AG04449 (cell line): ENCODE measurements at regions not wholly inside any gene's neighbourhood (a gene's known extent, or its start where the extent isn't known, plus 50 kb on each side); places are given as distances from the start of the nearest gene placed in this dataset.

Experiments
- CTCF ChIA-PET: fragments of 350-600 bp; formaldehyde crosslinking; extraction: SDS; loops from one replicate; lab custom pipeline; 2021; ENCODE audit warnings: antibody characterized with exemption; lab: Yijun Ruan, JAX
- POLR2A ChIA-PET: fragments of 400-600, 350-600 bp; formaldehyde crosslinking; extraction: SDS; loops from one replicate; lab custom pipeline; 2020; ENCODE audit warnings: antibody characterized with exemption, inconsistent platforms; lab: Yijun Ruan, JAX
- DNase-seq: peaks from one replicate; pipeline ENCODE4 v3.0.0-alpha.2; 2010; ENCODE audit warnings: low read depth, low spot score
- H3K4me3 ChIP-seq: 2 replicates; pipeline ENCODE4 v1.5.1; 2011; ENCODE audit warnings: low read depth, mild to moderate bottlenecking, control low read depth, low read length
- TF ChIP-seq, protein P1 (sequence below): IDR thresholded peaks from one replicate; pipeline ENCODE4 v1.5.1; 2011; ENCODE audit warnings: mild to moderate bottlenecking, moderate library complexity, low read length, control low read depth, inconsistent platforms; ENCODE audit not compliant: insufficient read depth; ENCODE audit errors: missing control alignments

DNA sequence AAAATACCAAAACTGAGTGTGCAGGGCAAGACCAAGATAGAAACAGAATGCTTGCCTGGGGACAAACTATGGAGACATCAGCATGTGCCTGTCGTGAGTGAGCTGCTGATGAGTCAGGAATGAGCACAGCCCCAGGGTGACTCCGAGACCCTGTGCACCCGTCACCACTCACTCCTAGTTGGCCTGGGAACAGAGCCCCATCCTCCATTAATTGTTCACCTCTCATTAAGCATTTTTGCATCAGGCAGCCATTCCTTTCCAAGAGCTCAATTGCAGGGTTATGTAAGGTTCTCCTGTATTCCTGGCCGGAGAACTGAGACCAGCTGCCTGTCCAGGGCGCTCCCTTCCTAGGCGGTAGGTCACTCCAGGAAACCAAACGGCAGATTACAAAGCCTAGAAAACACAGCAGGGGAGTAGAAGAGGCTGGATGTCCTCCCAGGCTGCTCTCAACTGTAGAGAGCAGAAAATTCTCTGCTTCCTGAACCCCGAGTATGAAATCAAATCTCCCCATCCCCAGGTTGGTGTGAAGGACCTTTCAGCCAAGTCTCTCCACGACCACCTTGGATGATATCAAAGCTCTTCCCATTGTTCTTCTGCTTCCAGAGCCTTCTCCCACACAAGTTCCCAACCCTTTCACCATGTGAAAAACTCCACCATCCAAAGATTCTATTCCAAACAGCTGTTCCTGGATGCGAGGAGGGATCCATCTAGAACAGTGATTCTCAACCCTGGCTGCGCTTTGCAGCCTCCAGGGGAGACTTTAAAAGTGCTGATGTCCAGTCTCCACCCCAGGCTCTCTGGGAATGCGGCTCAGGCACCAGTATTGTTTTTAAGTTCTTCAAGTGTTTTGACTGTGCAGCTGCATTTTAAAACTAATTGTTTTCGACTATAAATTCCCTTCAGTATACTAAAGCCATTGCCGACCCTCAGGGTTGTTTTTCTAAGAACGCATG lies 532.6 kb upstream of the JARID2 start:
- DNase-seq, result no peak
- CTCF ChIA-PET, result interaction anchor here (1.0 to 1.8 kb wide), 2 partner anchors 9 to 37 kb away, joined by 3 to 5 read pairs; no protein-coding TSS in a partner anchor
- H3K4me3 ChIP-seq, result no peak overlapping the region
- TF ChIP-seq, protein P1, sequence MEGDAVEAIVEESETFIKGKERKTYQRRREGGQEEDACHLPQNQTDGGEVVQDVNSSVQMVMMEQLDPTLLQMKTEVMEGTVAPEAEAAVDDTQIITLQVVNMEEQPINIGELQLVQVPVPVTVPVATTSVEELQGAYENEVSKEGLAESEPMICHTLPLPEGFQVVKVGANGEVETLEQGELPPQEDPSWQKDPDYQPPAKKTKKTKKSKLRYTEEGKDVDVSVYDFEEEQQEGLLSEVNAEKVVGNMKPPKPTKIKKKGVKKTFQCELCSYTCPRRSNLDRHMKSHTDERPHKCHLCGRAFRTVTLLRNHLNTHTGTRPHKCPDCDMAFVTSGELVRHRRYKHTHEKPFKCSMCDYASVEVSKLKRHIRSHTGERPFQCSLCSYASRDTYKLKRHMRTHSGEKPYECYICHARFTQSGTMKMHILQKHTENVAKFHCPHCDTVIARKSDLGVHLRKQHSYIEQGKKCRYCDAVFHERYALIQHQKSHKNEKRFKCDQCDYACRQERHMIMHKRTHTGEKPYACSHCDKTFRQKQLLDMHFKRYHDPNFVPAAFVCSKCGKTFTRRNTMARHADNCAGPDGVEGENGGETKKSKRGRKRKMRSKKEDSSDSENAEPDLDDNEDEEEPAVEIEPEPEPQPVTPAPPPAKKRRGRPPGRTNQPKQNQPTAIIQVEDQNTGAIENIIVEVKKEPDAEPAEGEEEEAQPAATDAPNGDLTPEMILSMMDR, result no peak
- POLR2A ChIA-PET, result no interaction called here

DNA sequence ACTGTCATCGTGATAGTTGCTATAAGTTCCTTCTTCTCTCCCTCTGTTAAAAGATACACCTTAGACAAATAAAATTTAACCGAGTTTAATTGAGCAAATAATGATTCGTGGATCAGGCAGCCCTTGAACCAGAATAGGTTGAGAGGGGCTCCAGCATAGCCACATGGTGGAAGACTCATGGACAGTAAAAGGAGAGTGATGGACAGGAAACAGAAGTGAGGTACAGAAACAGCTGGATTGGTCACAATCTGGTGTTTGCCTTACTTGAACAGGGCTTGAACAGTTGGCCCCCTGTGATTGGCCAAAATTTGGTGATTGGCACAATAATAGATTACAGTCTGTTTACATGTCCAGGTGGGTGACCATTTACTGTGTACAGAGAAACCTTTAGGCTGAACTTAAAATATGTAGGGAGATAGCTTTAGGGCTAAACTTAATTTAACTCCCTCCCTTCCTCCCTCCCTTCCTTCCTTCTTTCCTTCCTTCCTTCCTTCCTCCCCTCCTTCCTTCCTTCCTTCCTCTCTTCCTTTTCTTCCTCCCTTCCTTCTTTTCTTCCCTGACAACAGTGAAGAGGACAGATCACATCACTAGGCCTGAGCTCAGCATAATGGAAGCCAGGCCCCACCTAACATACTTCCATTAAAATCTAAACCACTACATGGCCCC lies 531.8 kb upstream of the JARID2 start:
- ChIA-PET CTCF (interaction anchor here (1.0 to 1.8 kb wide), 3 partner anchors 10 to 38 kb away, joined by 3 to 5 read pairs (median 3); no protein-coding TSS in a partner anchor), POLR2A (interaction anchor here (0.5 kb wide), 1 partner anchor 20 kb away, joined by 3 read pairs; no protein-coding TSS in a partner anchor)
- TF ChIP-seq, protein P1, result no peak
- no peak for DNase-seq
- no peak overlapping the region for H3K4me3 ChIP-seq

DNA sequence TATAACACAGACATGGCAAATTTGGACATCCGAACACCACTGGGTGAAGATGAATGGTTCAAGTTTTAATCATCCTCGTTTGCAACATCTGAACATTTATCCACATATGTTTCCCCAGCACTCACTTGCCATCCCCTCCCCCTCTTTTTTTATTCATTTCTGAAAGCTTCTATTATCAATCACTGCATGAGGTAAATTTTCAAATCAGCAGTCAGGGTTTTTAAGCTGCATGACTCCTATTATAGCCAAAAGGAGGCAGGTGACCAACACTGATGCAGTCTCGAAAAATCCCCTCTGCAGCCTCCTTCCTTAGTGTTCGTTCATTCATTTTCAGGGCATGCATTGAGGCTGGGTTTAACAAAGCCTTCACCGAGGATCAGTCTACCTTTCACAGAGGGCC lies 530.8 kb upstream of the JARID2 start:
- CTCF ChIA-PET, result interaction anchor here (1.1 kb wide), 1 partner anchor 23 kb away, joined by 3 read pairs; no protein-coding TSS in a partner anchor
- TF ChIP-seq, protein P1, result no peak
- POLR2A ChIA-PET, result no interaction called here
- no peak overlapping the region for H3K4me3 ChIP-seq
- DNase-seq, result no peak

DNA sequence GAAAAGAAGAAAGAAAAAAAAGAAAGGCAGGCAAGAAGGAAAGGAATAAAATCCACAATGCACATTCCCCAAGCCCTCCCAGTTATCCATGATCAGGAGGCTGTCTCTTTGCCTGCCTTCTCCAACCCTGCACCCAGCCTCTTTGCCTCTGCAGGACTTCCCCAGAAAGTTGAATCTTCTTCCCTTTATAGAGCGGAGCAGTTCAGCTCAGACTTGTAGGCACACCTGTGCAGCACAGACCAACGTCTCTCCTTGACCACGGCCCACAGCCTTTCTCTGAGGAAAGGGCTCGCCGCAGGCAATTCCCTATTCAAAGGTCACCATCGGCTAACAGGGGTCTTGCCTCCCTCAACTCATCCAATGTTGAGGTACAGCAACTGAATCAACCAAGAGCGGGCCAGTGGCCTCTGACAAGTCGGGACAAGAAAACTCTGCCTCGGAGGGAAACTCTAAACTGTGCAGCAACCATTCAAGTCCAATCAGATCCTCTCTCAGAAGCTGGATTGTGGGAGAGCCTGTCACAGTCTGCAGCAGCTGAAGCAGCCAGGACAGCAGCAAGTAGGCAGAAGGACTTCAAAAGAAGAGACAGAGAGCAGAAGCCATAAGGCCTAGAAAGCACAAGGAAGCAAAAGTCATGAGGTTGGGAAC lies 529.2 kb upstream of the JARID2 start:
- ChIA-PET POLR2A (no interaction called here), CTCF (interaction anchor here (1.7 kb wide), 1 partner anchor 9 kb away, joined by 4 read pairs; no protein-coding TSS in a partner anchor)
- TF ChIP-seq, protein P1, result no peak
- no peak for DNase-seq
- H3K4me3 ChIP-seq, result no peak overlapping the region

DNA sequence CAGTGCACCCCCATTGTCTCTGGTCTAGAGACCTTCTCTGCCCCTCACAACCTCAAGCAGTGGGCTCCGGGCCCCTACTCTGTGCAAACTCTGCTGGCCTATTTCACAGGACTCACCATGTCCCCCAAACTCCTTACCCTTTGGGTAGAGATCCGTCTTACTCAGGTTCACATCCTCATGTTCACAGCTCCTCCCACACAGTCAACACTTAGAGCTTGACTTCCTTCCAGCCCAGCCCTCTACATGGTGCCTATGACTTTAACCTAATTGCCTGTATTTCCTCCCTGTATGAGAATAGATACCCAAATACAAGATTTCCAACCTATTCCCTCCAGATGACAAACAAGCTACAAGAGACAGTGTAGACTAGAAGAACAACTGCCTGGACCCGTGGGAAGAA lies 528.6 kb upstream of the JARID2 start:
- CTCF ChIA-PET, result interaction anchor here (1.0 to 1.7 kb wide), 2 partner anchors 9 to 142 kb away, joined by 3 to 4 read pairs; no protein-coding TSS in a partner anchor
- H3K4me3 ChIP-seq, result no peak overlapping the region
- no peak for DNase-seq
- POLR2A ChIA-PET, result no interaction called here
- TF ChIP-seq, protein P1, result no peak
